ENCODE measurements at regions not wholly inside any gene's neighbourhood (a gene's known extent, or its start where the extent isn't known, plus 50 kb on each side); places are given as distances from the start of the nearest gene placed in this dataset.

DNA sequence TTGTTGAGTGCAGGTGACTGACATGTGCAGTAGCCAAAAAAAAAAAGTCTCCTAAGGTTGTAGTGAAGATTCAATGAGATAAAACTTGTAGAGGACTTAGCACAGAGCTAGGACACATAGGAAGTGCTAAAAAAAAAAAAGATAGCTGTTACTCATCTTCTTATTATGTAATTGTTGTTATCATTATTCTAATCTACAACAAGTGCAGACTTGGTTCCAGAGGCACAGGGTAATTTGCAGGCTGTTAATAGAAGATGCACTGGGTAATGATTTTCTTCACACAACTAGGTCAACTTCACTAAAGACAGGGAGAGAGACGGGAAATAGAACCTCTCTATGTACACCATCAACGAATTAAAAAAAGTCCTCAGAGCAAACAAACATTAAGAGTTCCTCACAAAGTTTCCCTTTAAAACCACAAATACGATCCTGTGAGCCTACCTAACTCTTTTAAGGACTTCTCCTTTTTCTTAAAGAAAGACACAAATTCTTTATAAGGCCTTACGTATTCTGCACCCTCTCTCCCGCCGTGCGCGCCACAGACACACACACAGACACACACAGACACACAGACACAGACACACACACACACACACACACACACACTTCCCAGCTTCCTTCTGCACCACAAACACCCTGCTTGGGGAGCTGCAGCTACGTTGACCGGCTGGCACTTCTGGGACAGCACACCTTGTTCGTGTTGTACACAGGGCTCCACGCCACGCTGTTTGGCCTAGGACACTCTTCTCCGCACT is 49.8 kb upstream of the GADD45A start:
- TF ChIP-seq ZNF274 (IDR thresholded peaks at IDR 0.05; ENCODE audit: low read depth, low read length): no peak
- TF ChIP-seq TCF7L2 (IDR thresholded peaks at IDR 0.05; ENCODE audit: borderline replicate concordance, extremely low read depth, insufficient read depth, insufficient read length): no peak
